ENCODE measurements at regions not wholly inside any gene's neighbourhood (a gene's known extent, or its start where the extent isn't known, plus 50 kb on each side); places are given as distances from the start of the nearest gene placed in this dataset.

DNA sequence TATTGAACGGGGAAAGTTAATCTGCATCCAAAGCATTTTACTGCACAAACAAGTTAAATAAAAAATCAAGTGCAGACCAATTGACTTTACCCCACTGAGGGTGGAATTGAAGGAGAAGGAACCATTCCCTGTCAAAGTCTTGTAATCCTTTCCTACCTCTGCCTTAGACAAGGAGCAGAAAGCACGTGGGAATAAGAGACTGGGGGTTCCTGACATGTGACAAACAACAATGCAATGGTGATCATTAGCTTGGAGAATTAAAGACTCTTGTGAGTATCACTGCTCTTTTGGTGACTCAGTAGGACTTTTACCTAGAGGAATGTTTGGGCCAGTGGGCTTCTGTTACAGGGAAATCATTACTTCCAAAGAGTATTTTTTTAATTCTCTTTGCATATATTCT is 779.5 kb downstream of the TLR4 start:
- in situ Hi-C loops (cut with MboI; ENCODE audit: low pct_unique_long_range_greater_than_20kb in 2 of 9, low sequenced_read_pairs in 9 of 9, unreplicated experiment in 9 of 9): no loop called here
- H3K4me3 ChIP-seq: no peak overlapping the region
- no peak overlapping the region for H3K27ac ChIP-seq
- 0 to 78% (median 47%) methylated on average over 1 to 2 of the region's 2 CpGs; no CpG with 5 or more reads in 2 of the 10 experiments for WGBS, 10 experiments
- no peaks in the 10 kb centered on the region for H3K4me1 ChIP-seq (replicated peaks in 1 of 2)
- no peak for ATAC-seq (replicated peaks in 6 of 8)

DNA sequence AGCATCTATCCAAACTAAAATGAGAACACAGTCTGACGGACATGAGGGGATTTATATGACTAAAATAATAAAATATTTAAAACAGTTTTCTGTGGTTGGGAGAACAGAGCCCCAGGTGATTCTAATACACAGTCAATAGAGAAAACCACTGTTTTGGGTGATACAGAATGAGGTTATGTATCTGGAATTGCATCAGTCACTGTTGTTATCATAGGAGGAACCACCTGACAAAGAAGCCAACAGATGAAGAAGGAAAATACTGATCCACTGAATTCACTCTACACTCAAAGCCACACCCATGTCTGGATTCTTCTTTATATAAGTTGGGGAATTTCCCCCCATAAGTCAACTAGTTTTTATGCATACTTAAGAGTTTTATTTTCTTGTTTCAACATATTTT is 799.0 kb downstream of the TLR4 start:
- H3K27ac ChIP-seq: no peak overlapping the region

DNA sequence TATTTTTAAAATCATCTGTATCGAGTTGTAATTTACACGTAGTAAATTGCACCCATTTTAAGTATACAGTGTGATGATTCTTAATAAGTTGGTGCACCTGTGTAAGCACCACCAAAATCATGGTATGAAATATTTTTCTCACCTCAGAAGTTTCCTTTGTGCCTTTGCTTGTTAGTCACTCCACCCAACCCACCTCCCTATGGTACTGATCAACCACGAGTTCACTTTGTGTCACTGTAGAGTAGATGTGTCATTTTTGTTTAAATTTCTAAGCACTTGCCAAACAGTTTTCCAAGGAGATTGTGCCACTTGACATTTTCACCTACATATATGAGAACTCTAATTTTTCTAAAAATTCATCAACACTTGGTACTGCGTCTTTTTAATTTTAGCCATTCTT is 806.5 kb downstream of the TLR4 start:
- no peak overlapping the region for H3K27ac ChIP-seq
- no peak for ATAC-seq (replicated peaks in 6 of 8)
- 69 to 100% (median 92%) methylated on average over 1 to 4 of the region's 4 CpGs; no CpG with 5 or more reads in 2 of the 10 experiments for WGBS, 10 experiments
- peaks cover 0 to 6% of the 10 kb centered on the region in 2 donors for H3K4me1 ChIP-seq (replicated peaks in 1 of 2)
- H3K4me3 ChIP-seq: no peak overlapping the region
- in situ Hi-C loops (cut with MboI; ENCODE audit: low pct_unique_long_range_greater_than_20kb in 2 of 9, low sequenced_read_pairs in 9 of 9, unreplicated experiment in 9 of 9): no loop called here

More for the DNA sequence above, 799.0 kb downstream of the TLR4 start:
- Histone ChIP-seq H3K4me1 (replicated peaks in 1 of 2) (no peaks in the 10 kb centered on the region), H3K4me3 (no peak overlapping the region)
- ATAC-seq (replicated peaks in 6 of 8): no peak
- in situ Hi-C loops (cut with MboI; ENCODE audit: low pct_unique_long_range_greater_than_20kb in 2 of 9, low sequenced_read_pairs in 9 of 9, unreplicated experiment in 9 of 9): no loop called here
- 0 to 86% (median 33%) methylated on average over 1 of the region's 1 CpG; no CpG with 5 or more reads in 2 of the 10 experiments for WGBS, 10 experiments

DNA sequence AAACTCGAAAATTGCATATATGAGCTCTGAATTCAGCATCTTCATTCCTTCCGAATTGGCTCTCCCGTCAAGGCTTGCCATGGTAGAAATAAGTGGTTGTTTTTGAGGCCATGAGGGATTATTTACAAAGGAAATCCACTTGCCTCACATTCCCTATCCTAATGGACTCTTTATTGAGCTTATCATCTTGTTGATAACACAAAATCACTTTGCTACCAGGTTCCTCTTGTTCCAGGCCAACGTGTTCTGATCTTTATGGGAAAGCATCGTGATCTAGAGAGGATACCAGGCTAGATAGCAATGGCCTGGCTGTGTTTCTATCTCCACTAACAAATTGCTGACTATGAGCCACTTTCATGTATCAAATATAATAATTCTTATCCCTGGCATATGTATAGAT is 811.7 kb downstream of the TLR4 start:
- no peak for ATAC-seq (replicated peaks in 6 of 8)
- Histone ChIP-seq H3K4me1 (replicated peaks in 1 of 2) (peaks cover 0 to 18% of the 10 kb centered on the region in 2 donors), H3K27ac (no peak overlapping the region), H3K4me3 (no peak overlapping the region)
- in situ Hi-C loops (cut with MboI; ENCODE audit: low pct_unique_long_range_greater_than_20kb in 2 of 9, low sequenced_read_pairs in 9 of 9, unreplicated experiment in 9 of 9): no loop called here
- WGBS, 10 experiments: 31 to 96% (median 60%) methylated on average over 1 to 5 of the region's 5 CpGs; no CpG with 5 or more reads in 1 of the 10 experiments

DNA sequence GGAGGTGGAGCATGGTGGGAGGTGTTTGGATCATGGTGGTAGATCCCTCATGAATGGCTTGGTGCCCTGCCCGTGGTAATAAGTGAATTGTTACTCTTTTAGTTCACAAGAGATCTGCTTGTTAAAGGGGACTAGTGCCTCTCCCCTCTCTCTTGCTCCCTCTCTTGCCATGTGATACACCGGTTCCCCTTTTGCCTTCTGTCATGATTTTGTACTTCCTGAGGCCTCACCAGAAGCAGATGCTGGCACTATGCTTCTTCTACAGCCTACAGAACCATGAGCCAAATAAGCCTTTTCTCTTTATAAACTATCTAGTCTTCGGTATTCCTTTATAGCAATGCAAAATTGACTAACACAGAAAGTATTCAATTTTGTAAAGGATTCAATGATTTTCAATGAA is 817.1 kb downstream of the TLR4 start:
- H3K4me1 ChIP-seq (replicated peaks in 1 of 2): peaks cover 0 to 12% of the 10 kb centered on the region in 2 donors
- no peak for ATAC-seq (replicated peaks in 6 of 8)
- H3K4me3 ChIP-seq: no peak overlapping the region
- WGBS, 10 experiments: 0 to 97% (median 76%) methylated on average over 1 to 3 of the region's 3 CpGs; no CpG with 5 or more reads in 1 of the 10 experiments
- no peak overlapping the region for H3K27ac ChIP-seq
- in situ Hi-C loops (cut with MboI; ENCODE audit: low pct_unique_long_range_greater_than_20kb in 2 of 9, low sequenced_read_pairs in 9 of 9, unreplicated experiment in 9 of 9): no loop called here

DNA sequence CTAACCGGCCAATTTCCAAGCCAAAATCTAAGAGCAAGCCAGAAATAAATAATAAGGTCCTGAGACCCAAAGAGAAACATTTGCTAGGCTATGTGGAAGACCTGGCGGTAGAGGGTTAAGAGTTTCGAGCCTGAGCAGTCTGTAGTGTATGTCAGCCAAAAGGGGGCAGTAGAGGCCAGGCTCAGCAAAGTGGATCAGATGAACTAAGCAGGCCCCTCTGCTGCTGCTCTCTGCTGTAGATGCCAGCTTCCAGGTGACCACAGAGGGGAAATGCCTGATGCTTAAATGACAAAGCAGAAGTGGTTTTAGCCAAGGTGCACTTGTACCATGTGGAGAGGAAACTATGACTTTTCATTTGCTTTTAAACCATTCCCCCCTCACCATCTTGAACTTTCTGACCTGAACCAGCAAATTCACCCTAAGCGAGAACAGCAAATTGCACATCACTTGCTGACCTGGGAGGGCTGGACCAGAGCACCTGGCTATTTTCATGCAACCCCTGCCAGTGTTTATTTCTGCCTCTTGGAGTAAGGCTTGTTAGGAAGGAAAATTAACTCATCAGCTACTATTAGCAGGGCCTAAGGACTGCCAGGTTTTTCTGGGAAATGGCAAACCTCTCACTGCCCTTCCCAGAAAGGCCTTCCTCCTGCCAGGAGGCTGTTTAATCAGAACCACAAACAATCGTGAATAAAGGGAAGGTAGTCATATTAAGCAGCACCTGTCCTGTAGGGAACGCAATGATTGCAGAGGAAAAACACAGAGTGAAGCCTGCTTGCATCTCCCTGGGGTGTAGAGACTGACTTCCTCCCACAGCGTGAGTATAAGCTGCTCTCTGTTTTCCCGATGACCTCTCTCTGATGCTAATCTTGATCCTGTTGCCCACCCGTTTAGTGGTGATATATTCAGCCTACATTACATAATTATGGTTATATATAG is 818.2 kb downstream of the TLR4 start:
- Histone ChIP-seq H3K27ac (no peak overlapping the region), H3K4me3 (no peak overlapping the region), H3K4me1 (replicated peaks in 1 of 2) (peaks cover 0 to 6% of the 10 kb centered on the region in 2 donors)
- in situ Hi-C loops (cut with MboI; ENCODE audit: low pct_unique_long_range_greater_than_20kb in 2 of 9, low sequenced_read_pairs in 9 of 9, unreplicated experiment in 9 of 9): no loop called here
- peak; percentile 59 to 87 (median 68) for ATAC-seq (replicated peaks in 6 of 8)
- 17 to 86% (median 58%) methylated on average over 2 to 9 of the region's 9 CpGs for WGBS, 10 experiments

DNA sequence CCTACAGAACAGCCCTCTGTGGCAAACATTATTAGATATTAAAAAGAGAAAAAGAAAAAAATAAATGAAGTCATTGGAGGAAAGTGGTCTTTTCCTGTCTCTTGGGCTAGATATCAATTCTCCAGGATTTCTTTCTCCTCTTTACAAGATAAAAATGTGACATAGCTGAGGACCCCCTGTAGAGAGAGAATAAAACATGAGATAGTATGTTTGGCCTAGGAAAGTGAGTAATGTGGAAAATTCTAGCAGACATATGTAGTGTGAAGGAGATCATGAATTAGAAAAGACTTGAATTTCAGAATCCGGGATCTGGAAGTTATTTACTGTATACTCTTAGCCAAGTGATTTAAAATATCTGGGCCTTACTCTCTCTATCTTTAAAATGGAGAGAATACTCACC is 823.1 kb downstream of the TLR4 start:
- H3K4me1 ChIP-seq (replicated peaks in 1 of 2): peaks cover 0 to 9% of the 10 kb centered on the region in 2 donors
- ATAC-seq (replicated peaks in 6 of 8): no peak
- in situ Hi-C loops (cut with MboI; ENCODE audit: low pct_unique_long_range_greater_than_20kb in 2 of 9, low sequenced_read_pairs in 9 of 9, unreplicated experiment in 9 of 9): no loop called here
- no peak overlapping the region for H3K4me3 ChIP-seq
- H3K27ac ChIP-seq: no peak overlapping the region
- 0 to 100% (median 80%) methylated on average over 1 of the region's 1 CpG; no CpG with 5 or more reads in 2 of the 10 experiments for WGBS, 10 experiments

DNA sequence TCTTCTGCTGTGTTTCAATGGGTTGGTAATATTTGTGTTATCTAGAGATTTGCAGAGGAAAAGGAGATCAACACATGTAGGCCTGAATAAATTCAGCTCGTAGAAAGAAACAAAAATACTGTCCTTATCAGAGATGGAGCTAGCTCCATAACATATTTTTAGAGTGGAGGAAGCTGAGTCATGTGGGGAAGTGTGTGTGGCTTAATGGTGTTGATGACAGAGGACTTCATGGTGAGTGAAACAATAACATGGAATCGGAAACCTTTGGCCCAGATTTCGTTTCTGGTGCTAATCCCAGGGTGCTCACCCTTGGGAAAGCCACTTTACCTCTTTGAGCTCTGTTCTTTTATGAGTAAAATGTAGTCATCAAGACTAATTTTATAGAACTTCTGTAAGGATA is 825.0 kb downstream of the TLR4 start:
- no peak overlapping the region for H3K27ac ChIP-seq
- 0 to 100% (median 63%) methylated on average over 1 to 3 of the region's 3 CpGs; no CpG with 5 or more reads in 1 of the 10 experiments for WGBS, 10 experiments
- H3K4me1 ChIP-seq (replicated peaks in 1 of 2): peaks cover 4 to 21% of the 10 kb centered on the region in 2 donors
- in situ Hi-C loops (cut with MboI; ENCODE audit: low pct_unique_long_range_greater_than_20kb in 2 of 9, low sequenced_read_pairs in 9 of 9, unreplicated experiment in 9 of 9): no loop called here
- no peak for ATAC-seq (replicated peaks in 6 of 8)
- H3K4me3 ChIP-seq: no peak overlapping the region

DNA sequence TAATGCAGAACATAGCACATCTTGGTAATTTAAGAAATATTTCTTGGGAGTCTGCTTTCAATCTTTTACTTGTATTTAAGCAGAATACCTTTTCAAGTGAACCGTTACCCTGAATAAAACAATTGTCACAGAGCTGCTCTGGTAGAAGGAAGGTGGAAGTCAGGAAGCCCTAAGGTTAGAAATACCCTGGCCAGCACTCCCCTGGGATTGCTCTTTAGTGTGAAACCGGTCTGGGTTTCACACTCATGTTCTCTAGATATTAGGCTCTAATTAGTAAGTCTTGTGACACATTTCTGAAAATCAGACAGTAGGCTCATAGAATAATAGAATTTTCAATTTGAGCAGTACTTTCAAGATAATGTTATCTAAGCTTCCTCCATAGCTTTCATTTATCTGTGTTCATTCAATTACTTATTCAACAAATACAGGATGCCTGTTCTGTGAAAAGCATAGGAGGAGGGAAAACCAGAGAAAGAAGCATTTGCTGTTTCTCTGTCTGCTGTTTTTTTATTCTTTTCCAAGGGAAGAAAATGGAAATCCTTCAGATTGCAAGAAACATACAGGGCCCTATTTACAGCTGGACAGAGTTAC is 825.5 kb downstream of the TLR4 start:
- H3K4me3 ChIP-seq: no peak overlapping the region
- H3K27ac ChIP-seq: no peak overlapping the region
- in situ Hi-C loops (cut with MboI; ENCODE audit: low pct_unique_long_range_greater_than_20kb in 2 of 9, low sequenced_read_pairs in 9 of 9, unreplicated experiment in 9 of 9): no loop called here
- 17 to 100% (median 77%) methylated on average over 1 to 2 of the region's 2 CpGs for WGBS, 10 experiments
- no peak for ATAC-seq (replicated peaks in 6 of 8)
- peaks cover 4 to 21% of the 10 kb centered on the region in 2 donors for H3K4me1 ChIP-seq (replicated peaks in 1 of 2)

DNA sequence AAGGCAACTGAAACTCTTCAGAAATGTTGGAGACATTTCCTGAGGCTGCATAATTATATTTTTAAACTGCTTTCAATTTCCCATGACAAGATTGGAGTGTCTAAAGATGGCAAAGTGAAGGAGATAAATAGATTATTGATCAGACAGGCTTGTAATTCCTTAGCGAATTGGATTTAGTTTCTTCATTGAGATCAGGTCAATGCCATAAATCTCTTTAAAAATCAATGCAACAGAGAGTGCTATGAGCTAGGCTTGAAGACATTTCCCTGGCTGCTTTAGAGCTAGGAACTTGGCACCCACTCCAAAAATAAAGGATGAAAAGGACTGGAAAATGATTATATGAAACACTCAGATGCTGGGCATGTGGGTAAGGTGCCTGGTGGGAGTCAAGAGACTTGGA is 828.4 kb downstream of the TLR4 start:
- ATAC-seq (replicated peaks in 6 of 8): peak in 5 of 8 experiments; percentile 32 to 75 (median 60)
- peaks cover 4 to 21% of the 10 kb centered on the region in 2 donors for H3K4me1 ChIP-seq (replicated peaks in 1 of 2)
- no peak overlapping the region for H3K27ac ChIP-seq
- no peak overlapping the region for H3K4me3 ChIP-seq
- WGBS, 10 experiments: 20 to 64% (median 28%) methylated on average over 1 of the region's 1 CpG; no CpG with 5 or more reads in 4 of the 10 experiments
- in situ Hi-C loops (cut with MboI; ENCODE audit: low pct_unique_long_range_greater_than_20kb in 2 of 9, low sequenced_read_pairs in 9 of 9, unreplicated experiment in 9 of 9): no loop called here

DNA sequence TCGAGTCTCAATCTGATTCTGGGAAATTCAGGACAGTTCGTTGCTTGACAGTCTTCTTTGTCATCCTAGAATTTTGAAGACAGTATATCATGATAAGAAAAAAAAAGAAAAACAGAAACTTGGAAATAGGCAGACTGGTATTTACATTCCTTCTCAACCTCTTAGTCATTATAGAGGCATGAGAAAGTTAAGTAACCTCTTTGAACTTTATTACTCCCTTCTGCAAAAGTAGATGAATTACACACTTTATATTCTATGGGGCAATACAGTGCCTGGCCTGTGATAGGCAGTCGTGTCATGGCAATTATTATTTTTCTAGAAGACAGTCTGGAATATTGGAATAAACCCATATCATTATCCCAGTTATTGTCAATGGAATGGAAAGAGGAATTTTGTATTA is 828.9 kb downstream of the TLR4 start:
- in situ Hi-C loops (cut with MboI; ENCODE audit: low pct_unique_long_range_greater_than_20kb in 2 of 9, low sequenced_read_pairs in 9 of 9, unreplicated experiment in 9 of 9): no loop called here
- peaks cover 4 to 21% of the 10 kb centered on the region in 2 donors for H3K4me1 ChIP-seq (replicated peaks in 1 of 2)
- ATAC-seq (replicated peaks in 6 of 8): no peak
- 15 to 100% (median 66%) methylated on average over 1 to 3 of the region's 3 CpGs for WGBS, 10 experiments
- no peak overlapping the region for H3K27ac ChIP-seq
- no peak overlapping the region for H3K4me3 ChIP-seq

DNA sequence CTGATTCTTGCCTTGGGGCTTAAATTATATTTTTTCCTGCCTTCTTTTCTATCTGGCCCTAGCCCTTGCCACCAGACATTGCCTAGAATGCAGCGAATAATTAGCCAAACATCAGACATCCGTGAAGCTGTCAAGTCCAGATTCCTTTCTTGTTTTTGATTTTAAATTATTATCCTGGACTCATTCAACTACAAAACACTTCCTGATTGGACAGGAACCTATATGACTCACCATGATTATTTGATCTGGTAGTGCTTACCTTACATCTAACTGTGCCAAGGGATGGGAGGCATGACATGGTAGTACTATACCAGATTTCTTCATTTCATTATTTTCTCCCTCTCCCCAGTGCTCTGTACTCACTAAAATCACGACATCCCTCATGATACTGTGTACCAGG is 829.6 kb downstream of the TLR4 start:
- no peak overlapping the region for H3K27ac ChIP-seq
- H3K4me3 ChIP-seq: no peak overlapping the region
- 10 to 100% (median 59%) methylated on average over 2 to 3 of the region's 3 CpGs for WGBS, 10 experiments
- H3K4me1 ChIP-seq (replicated peaks in 1 of 2): peaks cover 4 to 21% of the 10 kb centered on the region in 2 donors
- ATAC-seq (replicated peaks in 6 of 8): no peak
- in situ Hi-C loops (cut with MboI; ENCODE audit: low pct_unique_long_range_greater_than_20kb in 2 of 9, low sequenced_read_pairs in 9 of 9, unreplicated experiment in 9 of 9): no loop called here

DNA sequence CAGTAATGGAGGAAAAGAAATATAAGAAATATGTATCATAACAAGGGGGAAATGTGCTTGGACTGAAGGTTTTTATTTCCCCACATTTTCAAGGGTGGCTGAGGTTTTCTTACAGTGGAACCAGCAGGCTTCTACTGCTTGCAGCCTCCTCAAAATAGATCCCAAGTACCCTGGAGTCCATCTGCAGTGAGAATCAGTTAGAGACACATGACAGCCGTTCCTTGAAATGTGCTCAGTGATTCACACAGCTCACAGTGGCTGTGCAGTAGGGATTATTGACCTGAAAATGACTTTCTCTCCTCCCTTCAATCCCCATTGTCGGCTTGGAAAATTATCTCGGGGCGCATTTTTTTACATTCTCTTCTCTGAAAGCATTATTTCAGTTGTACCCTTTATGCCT is 832.0 kb downstream of the TLR4 start:
- Histone ChIP-seq H3K4me3 (no peak overlapping the region), H3K27ac (no peak overlapping the region), H3K4me1 (replicated peaks in 1 of 2) (peaks cover 4 to 21% of the 10 kb centered on the region in 2 donors)
- in situ Hi-C loops (cut with MboI; ENCODE audit: low pct_unique_long_range_greater_than_20kb in 2 of 9, low sequenced_read_pairs in 9 of 9, unreplicated experiment in 9 of 9): no loop called here
- WGBS, 10 experiments: 27 to 85% (median 73%) methylated on average over 1 to 4 of the region's 4 CpGs; no CpG with 5 or more reads in 2 of the 10 experiments
- peak in 3 of 8 experiments; percentile 56 to 69 (median 65) for ATAC-seq (replicated peaks in 6 of 8)

Measured in motor neuron (in vitro differentiated cells).